Activated CD8-positive, alpha-beta T cell treated with anti-CD3 and anti-CD28 coated beads, Interleukin-2, amount 10 ng/mL, durations not matched to agents 7 days and 5 days (primary cell): ENCODE measurements at regions not wholly inside any gene's neighbourhood (a gene's known extent, or its start where the extent isn't known, plus 50 kb on each side); places are given as distances from the start of the nearest gene placed in this dataset.
"Not testable (repeated sequence)": the region's sequence is repeated elsewhere in the genome, so short reads cannot be mapped to it uniquely, and the experiment has no call there.

Experiments used
- ATAC-seq: fragments of 150-1000 bp; cut with Tn5 transposase; one replicate; pipeline ENCODE4 v1.10.0; 2021; ENCODE audit warnings: moderate library complexity
- CTCF ChIA-PET: fragments of 350-600 bp; sonication (Branson Sonifier 250); formaldehyde crosslinking; loops from one replicate; lab custom pipeline; 2021; ENCODE audit warnings: antibody characterized with exemption; lab: Charles Lee
- POLR2A ChIA-PET: fragments of 350-600 bp; sonication (Branson Sonifier 250); formaldehyde crosslinking; loops from one replicate; lab custom pipeline; 2021; ENCODE audit warnings: antibody characterized with exemption; lab: Charles Lee
- DNase-seq: peaks from one replicate; pipeline ENCODE4 v3.0.0-alpha.2; 2020
- H3K27ac Mint-ChIP-seq: one replicate; pipeline ENCODE4 v1.8.0; 2021; ENCODE audit warnings: mild to moderate bottlenecking, mixed read lengths
- H3K27me3 Mint-ChIP-seq: one replicate; pipeline ENCODE4 v1.8.0; 2021; ENCODE audit warnings: low read depth, mixed read lengths
- H3K36me3 Mint-ChIP-seq: one replicate; pipeline ENCODE4 v1.8.0; 2021; ENCODE audit warnings: low read depth, mixed read lengths
- H3K4me1 Mint-ChIP-seq: one replicate; pipeline ENCODE4 v1.8.0; 2021; ENCODE audit warnings: low read depth, mixed read lengths
- H3K4me3 Mint-ChIP-seq: one replicate; pipeline ENCODE4 v1.8.0; 2021; ENCODE audit warnings: mild to moderate bottlenecking, mixed read lengths
- H3K9me3 Mint-ChIP-seq: one replicate; pipeline ENCODE4 v1.8.0; 2022; ENCODE audit warnings: mixed read lengths; ENCODE audit not compliant: insufficient read depth

GRCh38 chr6:27836141-27836782, 75.9 kb downstream of the OR2B2 start:
- ChIA-PET CTCF (interaction anchor here (1.5 to 5.3 kb wide), 6 partner anchors 15 to 58 kb away, joined by 5 to 72 read pairs (median 19); a partner anchor contains a TSS), POLR2A (interaction anchor here (0.6 to 15.4 kb wide), 30 partner anchors 11 to 1815 kb away, joined by 3 to 2805 read pairs (median 25); a partner anchor contains a TSS)
- Mint-ChIP-seq H3K9me3 (no peaks in the 10 kb centered on the region), H3K36me3 (peaks cover 11% of the 10 kb centered on the region), H3K4me3 (no peak overlapping the region), H3K27ac (no peak overlapping the region), H3K4me1 (peaks cover 38% of the 10 kb centered on the region), H3K27me3 (no peaks in the 10 kb centered on the region)
- DNase-seq (no peak), ATAC-seq (no peak)

DNA sequence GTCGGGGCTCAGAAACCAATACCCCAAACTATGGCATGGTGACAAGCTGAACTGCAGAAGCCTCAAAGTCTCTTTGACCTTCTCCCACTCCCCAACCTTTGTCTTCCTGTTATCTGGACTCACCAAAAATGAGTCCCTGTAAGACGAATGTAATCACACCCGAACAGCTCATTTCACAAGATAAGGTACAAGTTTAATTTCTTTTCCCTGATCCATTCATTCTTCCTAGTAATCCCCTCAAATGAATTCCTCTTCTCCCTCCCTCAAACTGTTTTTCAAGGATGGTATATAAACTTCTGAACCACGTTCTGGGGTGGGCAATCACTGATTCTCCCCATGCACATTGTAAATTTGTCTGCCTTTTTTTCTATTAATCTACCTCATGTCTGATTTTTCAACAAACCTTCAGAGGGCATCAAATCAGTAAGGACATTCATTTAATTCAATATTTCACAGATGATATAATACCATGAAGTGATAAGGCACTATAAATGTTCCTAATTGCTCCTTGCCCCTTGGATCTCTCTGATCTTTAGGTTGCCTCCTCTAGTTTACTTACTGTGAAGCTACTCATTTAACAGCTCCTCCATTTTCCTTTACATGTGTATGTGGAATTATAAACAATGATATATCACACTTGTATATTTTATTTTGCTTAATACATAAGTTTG, 77.2 kb downstream of the OR2B2 start:
- POLR2A ChIA-PET = interaction anchor here (0.6 to 15.4 kb wide), 22 partner anchors 13 to 1809 kb away, joined by 3 to 2805 read pairs (median 28); a partner anchor contains a TSS
- H3K4me1 Mint-ChIP-seq = peaks cover 41% of the 10 kb centered on the region

GRCh38 chr6:27834384-27834783, 77.8 kb downstream of the OR2B2 start:
- Mint-ChIP-seq H3K27me3 (no peaks in the 10 kb centered on the region), H3K27ac (peak overlapping the region; percentile 58), H3K9me3 (no peaks in the 10 kb centered on the region), H3K4me1 (peaks cover 41% of the 10 kb centered on the region), H3K36me3 (peaks cover 19% of the 10 kb centered on the region), H3K4me3 (no peak overlapping the region)
- no peak for DNase-seq
- no peak for ATAC-seq
- ChIA-PET POLR2A (interaction anchor here (0.7 to 15.4 kb wide), 16 partner anchors 12 to 1808 kb away, joined by 3 to 2805 read pairs (median 38); a partner anchor contains a TSS), CTCF (interaction anchor here (1.1 to 5.3 kb wide), 4 partner anchors 10 to 60 kb away, joined by 3 to 43 read pairs (median 12); a partner anchor contains a TSS)

More for the DNA sequence above, 77.2 kb downstream of the OR2B2 start:
- peak overlapping the region; percentile 33 for H3K4me3 Mint-ChIP-seq
- H3K36me3 Mint-ChIP-seq = peaks cover 20% of the 10 kb centered on the region
- no peaks in the 10 kb centered on the region for H3K9me3 Mint-ChIP-seq
- H3K27me3 Mint-ChIP-seq = no peaks in the 10 kb centered on the region
- CTCF ChIA-PET = interaction anchor here (1.4 to 5.3 kb wide), 6 partner anchors 10 to 59 kb away, joined by 5 to 72 read pairs (median 19); a partner anchor contains a TSS
- ATAC-seq (no peak), DNase-seq (no peak)
- peak overlapping the region; percentile 90 for H3K27ac Mint-ChIP-seq

GRCh38 chr6:27831434-27832081, 80.6 kb downstream of the OR2B2 start:
- ATAC-seq (peak; percentile 84), DNase-seq (peak; percentile 86)
- Mint-ChIP-seq H3K36me3 (peaks cover 21% of the 10 kb centered on the region), H3K4me1 (peaks cover 47% of the 10 kb centered on the region), H3K4me3 (peak overlapping the region; percentile 87), H3K27ac (peak overlapping the region; percentile 95)
- ChIA-PET CTCF (interaction anchor here (1.4 kb wide), 1 partner anchor 9 kb away, joined by 5 read pairs; no protein-coding TSS in a partner anchor), POLR2A (interaction anchor here (1.0 to 15.4 kb wide), 17 partner anchors 9 to 1811 kb away, joined by 3 to 2805 read pairs (median 16); a partner anchor contains a TSS)
- not testable (repeated sequence) for H3K9me3 Mint-ChIP-seq, H3K27me3 Mint-ChIP-seq

DNA sequence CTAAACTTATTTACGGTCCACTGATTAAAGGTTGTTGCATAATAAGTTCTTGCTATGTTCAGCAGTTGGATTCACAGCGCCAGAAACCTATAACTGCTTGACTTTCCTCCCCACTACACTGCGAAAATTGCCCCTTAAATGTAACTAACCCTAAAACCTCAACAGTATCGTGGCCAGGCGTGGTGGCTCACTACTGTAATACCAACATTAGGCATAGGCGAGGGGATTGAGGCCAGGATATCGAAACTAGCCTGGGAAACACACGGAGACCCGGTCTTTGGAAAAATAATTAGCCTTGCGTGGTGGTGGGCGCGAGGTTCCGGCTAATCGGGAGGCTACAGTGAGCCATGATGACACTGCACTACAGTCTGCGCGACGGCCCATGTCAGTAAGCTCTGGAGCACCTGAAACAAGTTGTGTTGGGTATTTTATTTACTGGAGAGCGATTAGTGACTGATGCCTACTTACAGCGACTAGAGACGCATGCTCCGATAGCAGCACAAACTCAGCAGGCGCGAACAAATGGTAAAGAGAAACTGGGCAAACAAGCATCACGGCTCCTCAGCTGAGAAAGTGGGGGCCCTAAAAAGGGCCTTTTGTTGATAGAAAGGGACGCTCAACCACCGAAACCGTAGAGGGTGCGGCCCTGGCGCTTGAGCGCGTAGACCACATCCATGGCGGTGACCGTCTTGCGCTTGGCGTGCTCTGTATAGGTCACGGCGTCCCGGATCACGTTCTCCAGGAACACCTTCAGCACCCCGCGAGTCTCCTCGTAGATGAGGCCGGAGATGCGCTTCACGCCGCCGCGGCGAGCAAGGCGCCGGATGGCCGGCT, 81.4 kb downstream of the OR2B2 start:
- ATAC-seq = peak; percentile 59
- Mint-ChIP-seq H3K4me3 (peak overlapping the region; percentile 87), H3K27ac (peak overlapping the region; percentile 95), H3K4me1 (peaks cover 47% of the 10 kb centered on the region), H3K36me3 (peaks cover 24% of the 10 kb centered on the region)
- CTCF ChIA-PET = interaction anchor here (1.4 kb wide), 1 partner anchor 9 kb away, joined by 5 read pairs; no protein-coding TSS in a partner anchor
- not testable (repeated sequence) for H3K27me3 Mint-ChIP-seq, H3K9me3 Mint-ChIP-seq
- POLR2A ChIA-PET = interaction anchor here (0.6 to 15.4 kb wide), 25 partner anchors 8 to 1811 kb away, joined by 3 to 2805 read pairs (median 6); a partner anchor contains a TSS
- DNase-seq = peak; percentile 76

GRCh38 chr6:27830212-27830599, 82.0 kb downstream of the OR2B2 start:
- ATAC-seq = no peak
- H3K4me1 Mint-ChIP-seq = peaks cover 49% of the 10 kb centered on the region
- CTCF ChIA-PET = interaction anchor here (1.4 to 1.9 kb wide), 2 partner anchors 8 kb away, joined by 5 read pairs; a partner anchor contains a TSS

GRCh38 chr6:27829453-27830211, 82.6 kb downstream of the OR2B2 start:
- ChIA-PET CTCF (interaction anchor here (1.4 to 1.9 kb wide), 2 partner anchors 7 to 9 kb away, joined by 5 read pairs; a partner anchor contains a TSS), POLR2A (interaction anchor here (0.6 to 15.4 kb wide), 16 partner anchors 8 to 1798 kb away, joined by 3 to 2805 read pairs (median 8); a partner anchor contains a TSS)
- no peak for ATAC-seq
- H3K4me3 Mint-ChIP-seq = peak overlapping the region; percentile 87
- DNase-seq = no peak
- peaks cover 25% of the 10 kb centered on the region for H3K36me3 Mint-ChIP-seq
- no peaks in the 10 kb centered on the region for H3K9me3 Mint-ChIP-seq
- H3K27me3 Mint-ChIP-seq = no peaks in the 10 kb centered on the region
- H3K4me1 Mint-ChIP-seq = peaks cover 47% of the 10 kb centered on the region
- H3K27ac Mint-ChIP-seq = peak overlapping the region; percentile 95

More at GRCh38 chr6:27830212-27830599, 82.0 kb downstream of the OR2B2 start:
- H3K4me3 Mint-ChIP-seq = peak overlapping the region; percentile 87
- POLR2A ChIA-PET = interaction anchor here (0.6 to 15.4 kb wide), 25 partner anchors 8 to 1810 kb away, joined by 3 to 2805 read pairs (median 7); a partner anchor contains a TSS
- peak overlapping the region; percentile 95 for H3K27ac Mint-ChIP-seq
- DNase-seq = no peak
- H3K36me3 Mint-ChIP-seq = peaks cover 26% of the 10 kb centered on the region
- H3K27me3 Mint-ChIP-seq = no peaks in the 10 kb centered on the region
- H3K9me3 Mint-ChIP-seq = no peaks in the 10 kb centered on the region

- Mint-ChIP-seq H3K36me3 (peaks cover 25% of the 10 kb centered on the region), H3K4me1 (peaks cover 43% of the 10 kb centered on the region)
- H3K27ac Mint-ChIP-seq, H3K27me3 Mint-ChIP-seq, H3K4me3 Mint-ChIP-seq, POLR2A ChIA-PET, ATAC-seq, H3K9me3 Mint-ChIP-seq, CTCF ChIA-PET, DNase-seq: not testable (repeated sequence)
Observed at GRCh38 chr6:27827477-27827876, 84.7 kb downstream of the OR2B2 start.

DNA sequence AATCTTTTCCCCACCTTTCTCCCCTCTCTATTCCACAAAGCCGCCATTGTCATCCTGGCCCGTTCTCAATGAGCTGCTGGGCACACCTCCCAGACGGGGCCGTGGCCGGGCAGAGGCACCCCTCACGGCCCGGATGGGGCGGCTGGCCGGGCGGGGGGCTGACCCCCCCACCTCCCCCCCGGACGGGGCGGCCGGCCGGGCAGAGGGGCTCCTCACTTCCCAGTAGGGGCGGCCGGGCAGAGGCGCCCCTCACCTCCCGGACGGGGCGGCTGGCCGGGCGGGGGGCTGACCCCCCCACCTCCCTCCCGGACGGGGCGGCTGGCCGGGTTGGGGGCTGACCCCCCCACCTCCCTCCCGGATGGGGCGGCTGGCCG, 85.6 kb downstream of the OR2B2 start:
- POLR2A ChIA-PET, DNase-seq, H3K9me3 Mint-ChIP-seq, H3K27me3 Mint-ChIP-seq, ATAC-seq, CTCF ChIA-PET: not testable (repeated sequence)
- Mint-ChIP-seq H3K4me1 (peaks cover 50% of the 10 kb centered on the region), H3K27ac (peak overlapping the region; percentile 90), H3K36me3 (peaks cover 25% of the 10 kb centered on the region), H3K4me3 (peak overlapping the region; percentile 28)
